NCI-H226 (cell line): ENCODE measurements at regions not wholly inside any gene's neighbourhood (a gene's known extent, or its start where the extent isn't known, plus 50 kb on each side); places are given as distances from the start of the nearest gene placed in this dataset.
A peak's percentile ranks its signal among the peaks of the same experiment; 100 is the strongest.

Source experiments
- DNase-seq: peaks from one replicate; pipeline ENCODE4 v3.0.0-alpha.2; 2015

DNA sequence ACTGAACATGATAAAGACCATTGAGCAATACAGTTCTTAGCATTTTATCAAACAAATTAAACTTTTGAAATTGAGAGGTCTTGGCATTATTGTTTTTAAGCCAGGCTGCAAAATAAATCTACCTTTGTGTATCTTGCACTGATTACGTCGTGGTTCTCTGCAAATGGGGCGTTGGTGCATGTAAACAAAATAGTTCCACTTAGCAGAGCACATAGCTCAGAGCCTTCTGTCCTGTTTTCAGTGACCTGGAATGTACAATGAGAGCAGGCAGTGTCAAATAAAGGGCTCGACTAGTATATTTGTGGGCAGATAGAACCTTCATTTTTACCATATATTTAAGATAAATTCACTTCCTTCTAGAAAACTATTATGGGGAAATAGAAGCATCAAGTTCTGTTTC, 333.9 kb upstream of the SMIM30 start:
- no peak for DNase-seq

DNA sequence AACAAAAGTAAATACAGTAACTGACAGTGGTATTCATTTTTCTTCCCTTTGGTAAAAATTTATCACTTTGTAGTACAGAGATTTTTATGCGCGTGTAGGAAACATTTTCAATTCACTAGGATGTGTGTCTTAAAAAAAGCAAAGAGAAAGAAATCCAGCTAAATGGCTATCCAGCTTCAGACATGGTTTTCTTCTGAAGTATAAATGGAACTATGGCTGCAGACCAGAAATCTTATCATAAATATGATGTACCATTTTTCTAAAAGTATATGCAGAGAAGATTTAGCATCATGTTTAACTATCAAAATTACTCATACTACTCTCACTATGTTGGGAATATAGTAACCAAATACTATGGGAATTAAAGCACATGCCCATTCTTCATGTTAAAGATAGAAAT, 328.4 kb upstream of the SMIM30 start:
- no peak for DNase-seq

DNA sequence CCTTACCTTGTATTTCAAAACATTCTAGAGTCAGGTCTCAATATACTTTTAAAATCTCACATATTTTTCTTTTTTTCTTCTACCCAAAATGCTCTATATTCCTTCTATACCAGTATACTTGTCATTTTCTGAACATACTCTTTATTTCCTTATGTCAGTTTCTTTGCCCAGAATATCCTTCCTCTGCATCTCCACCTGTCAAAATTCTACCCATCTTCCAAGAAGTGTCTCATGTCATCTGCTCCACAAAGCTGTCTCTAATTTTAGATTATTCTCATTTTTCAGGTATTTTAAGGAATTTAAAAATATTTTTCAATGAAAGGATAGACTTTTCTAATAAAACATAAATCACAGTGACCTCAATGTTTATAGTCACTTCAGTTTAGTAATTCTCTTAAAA, 328.0 kb upstream of the SMIM30 start:
- no peak for DNase-seq

DNA sequence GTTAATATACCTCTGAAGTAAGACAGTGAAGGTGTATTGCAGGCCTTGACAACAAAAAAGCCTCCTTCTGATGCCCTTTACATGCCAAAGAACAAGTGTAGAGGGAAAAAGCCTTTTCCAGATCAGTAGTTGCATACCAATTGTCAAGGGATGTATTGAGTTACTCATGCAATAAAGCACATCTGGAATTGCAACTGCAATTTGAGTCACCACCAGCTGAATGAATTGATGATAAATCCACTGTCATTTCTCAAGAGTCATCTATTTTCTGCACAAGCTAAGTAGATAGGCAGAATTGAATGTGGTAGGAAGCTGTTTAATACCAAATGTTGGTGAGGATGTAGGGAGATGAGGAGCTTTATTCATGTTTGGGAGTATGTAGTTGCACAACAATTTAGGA, 325.9 kb upstream of the SMIM30 start:
- DNase-seq = no peak

DNA sequence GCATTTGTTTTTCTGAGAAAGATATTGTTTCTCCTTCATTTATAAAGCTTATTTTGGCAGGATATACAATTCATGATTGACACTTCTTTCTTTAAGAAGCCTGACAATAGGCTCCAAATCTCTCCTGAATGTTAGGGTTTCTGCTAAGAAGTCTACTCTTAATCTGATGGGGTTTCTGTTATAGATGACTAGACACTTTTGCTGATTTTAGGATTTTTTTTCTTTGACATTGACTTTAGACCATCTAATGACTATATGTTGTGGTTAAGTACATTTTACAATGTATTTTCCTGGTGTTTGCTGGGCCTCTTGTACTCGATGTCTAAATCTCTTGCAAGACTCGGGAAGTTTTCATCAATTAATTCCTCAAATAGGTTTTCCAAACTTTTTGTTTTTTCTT, 321.8 kb upstream of the SMIM30 start:
- no peak for DNase-seq

DNA sequence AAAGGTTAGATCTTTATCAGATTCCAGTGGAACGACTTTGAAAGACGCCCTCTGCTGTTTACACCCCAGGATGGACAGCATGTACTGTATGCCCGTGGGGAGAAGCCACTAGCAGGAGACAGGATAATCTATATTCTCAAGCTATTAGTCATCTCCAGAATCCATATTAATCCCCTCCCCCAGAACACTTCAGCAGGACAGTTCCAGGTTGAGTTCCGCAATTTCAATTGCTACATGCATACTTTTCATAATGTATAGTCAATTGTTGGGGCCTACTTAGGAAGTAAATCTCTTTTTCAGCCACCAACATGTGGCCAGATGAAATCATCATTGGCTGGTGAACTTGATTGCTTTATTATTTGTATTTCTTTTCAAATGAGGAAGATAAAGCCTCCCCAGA, 313.1 kb upstream of the SMIM30 start:
- no peak for DNase-seq

DNA sequence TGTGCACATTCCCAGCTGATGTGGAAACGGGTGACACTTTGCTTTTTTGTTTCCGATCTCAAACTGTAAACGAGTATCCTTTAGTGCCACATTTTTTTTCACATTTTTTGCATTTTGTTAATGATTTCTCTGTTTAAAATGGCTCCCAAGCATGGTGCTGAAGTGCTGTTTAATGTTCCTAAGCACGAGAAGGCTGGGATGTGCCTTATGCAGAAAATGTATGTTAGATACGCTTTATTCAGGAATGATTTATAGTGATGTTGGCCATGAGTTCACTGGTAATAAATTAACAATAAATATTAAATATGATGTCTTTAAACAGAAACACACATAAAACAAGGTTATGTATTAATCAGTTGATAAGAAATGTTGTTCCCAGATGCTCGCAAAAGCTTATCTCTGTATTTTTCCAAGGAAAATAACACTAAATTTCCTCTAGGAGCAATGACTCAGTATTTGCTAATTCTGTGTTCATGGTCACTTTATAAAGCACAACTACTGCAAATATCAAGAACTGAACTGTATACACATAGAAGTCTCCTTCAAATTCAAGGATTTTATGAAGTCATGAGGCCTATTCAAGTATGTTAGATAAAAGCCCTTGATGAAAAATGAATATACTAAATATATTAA, 305.9 kb upstream of the SMIM30 start:
- no peak for DNase-seq

DNA sequence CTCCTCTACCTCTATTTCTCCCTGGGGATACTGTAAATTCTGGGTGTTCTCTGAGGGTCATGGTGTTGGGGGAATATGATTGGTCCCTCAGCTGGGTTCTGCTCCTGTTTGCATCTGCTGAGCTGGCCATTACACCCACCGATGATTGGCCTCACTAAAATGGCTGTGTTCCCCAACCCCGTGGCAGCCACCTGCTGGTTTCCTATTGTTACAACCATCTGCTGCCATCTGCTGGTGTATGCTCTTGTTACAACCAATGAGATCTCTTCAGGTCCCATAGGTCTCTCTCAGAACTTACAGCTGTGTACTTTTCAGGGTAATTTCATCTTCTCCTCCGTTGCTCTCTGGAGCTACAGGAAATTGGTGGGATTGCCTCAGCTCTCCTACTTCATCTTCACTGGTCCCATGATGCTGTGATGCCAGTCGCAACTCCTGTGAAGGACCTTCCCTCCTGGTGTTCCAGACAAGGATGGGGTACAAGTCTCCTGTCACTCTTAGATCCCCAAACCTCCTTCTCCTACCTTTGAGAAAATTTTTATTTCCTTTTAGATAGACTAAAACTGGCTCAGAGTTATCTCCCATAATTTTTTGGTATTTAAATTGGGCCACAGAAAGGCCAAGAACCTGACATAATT, 303.5 kb upstream of the SMIM30 start:
- DNase-seq = peak; percentile 52

DNA sequence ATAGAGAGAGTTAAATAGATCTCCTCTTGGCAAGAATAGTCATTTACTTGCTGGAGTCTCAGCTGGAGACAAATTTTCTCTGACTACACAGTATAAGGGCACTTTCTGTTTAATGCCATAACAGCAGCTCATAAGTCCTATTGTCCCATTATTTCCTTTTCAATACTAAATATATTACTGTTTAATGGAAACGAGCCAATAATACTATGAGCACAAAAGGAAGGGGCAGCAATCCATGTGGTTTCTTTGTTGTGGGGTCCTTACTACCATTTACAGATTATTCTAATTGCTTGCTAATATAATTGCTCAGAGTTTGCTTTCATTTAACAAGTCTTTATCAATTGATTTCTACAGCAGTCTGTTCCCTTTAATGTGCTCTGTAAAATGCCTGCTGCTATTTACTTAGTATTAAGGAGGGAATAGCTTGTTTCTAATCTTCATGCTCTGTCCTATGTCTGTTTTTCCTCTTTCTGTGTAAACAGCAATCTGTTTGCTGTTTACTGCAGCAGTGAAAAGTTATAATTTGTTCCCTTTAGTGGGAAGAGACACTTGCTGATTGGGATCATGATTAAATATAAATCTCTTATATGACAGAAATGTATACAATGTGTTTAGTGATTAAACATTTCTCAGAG, 296.2 kb upstream of the SMIM30 start:
- DNase-seq = no peak

DNA sequence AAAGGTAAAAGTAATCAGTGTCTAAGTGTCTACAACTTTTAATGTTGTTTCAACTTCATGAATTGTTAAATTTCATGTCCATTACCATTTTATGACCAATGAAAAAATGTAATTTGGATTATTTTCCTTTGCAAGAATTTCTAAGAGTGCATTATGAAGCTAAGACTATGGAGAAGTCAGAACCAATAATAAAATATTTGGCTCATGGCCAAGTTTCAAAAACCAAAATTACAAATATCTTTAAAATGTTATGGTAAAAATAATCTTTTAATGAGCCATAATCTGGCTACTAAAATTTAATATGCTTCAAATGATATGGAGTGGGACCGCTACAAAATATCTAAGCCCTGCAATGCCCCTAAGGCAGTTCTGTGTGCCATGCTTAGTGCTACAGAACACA, 294.1 kb upstream of the SMIM30 start:
- no peak for DNase-seq

DNA sequence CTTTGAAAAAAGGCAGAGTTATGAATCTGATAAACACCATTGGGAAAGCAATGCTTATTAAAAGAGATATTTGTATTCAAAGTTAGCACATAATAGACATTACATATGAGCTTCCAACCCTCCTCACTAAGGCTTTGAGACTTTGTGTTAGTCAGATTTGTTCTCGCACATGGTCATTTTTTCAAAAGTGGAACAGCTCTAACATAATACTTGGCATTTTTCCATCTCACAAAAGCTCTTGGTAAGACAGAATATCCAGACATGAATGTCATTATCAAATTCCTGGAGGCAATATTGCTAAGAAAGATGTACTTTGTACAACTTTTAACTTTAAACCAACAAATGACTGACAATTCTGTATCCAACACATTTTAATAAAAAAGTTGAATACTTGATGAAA, 292.4 kb upstream of the SMIM30 start:
- DNase-seq = no peak

DNA sequence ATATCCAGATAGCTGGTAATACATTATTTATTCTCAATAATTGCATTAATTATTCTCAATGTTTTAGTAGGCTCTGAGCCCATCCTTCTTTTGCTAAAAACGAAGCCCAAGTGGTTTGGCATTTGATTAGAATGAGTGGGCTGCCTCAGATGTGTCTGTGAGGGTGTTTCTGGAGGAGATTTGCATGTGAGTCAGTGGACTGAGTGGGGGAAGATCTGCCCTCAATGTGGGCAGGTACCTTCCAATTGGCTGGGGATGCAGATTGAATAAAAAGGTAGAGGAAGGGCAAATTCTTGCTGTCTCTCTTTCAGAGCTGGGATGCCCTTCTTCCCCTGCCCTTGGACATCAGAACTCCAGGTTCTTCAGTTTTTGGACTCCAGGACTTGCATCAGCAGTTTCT, 290.6 kb upstream of the SMIM30 start:
- no peak for DNase-seq

DNA sequence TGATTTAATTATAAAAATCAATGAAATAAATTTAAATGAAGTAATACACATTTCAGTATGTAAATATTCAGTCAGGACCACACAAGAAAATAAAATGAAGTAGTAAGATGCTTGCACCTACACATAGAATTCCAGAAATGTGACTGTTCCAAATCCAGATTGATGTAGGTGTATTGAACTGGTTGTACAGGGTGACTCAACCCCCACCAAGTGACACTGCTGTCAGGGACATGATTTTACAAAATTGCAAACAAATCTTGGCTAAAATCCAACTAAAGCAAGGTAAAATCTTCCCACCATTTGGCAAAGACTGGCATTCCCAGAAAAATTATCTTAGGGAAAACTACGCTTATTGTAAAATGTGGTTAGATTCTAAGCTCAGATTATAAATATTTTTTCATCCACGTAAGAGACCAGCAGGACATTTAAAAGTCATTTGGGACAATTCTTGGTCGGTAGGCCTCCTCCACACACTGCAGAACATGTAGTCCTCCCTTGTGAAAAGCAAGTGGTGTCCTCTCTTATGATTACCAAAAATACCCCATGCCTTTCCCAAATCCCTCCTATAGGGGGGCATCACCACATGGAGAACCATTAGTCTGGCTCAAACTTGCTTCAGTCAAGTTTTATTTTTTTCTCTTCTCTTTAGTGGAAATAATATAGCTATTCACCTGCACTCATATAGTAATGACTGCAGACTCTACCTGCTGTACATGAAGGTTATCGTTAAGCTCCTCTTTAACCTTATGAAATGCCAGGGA, 287.1 kb upstream of the SMIM30 start:
- DNase-seq = no peak

DNA sequence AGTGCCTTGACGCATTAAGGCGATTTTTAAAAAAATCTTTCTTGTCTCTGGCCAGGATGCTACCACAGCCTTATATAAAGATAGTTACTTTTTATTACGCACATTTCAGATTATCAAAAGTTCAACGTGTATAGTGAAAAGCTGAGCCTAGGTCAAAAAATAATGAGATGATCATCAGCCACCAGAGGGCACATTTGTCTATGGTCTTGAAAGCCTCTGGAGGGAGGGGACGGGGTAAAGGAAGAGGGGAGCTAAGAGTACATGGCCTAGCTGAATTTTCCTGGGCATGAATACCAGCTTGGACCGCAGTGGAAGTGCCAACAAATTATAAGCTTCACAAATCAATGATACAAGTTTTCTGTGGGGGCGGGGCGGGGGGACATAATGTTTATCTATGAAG, 285.9 kb upstream of the SMIM30 start:
- no peak for DNase-seq

DNA sequence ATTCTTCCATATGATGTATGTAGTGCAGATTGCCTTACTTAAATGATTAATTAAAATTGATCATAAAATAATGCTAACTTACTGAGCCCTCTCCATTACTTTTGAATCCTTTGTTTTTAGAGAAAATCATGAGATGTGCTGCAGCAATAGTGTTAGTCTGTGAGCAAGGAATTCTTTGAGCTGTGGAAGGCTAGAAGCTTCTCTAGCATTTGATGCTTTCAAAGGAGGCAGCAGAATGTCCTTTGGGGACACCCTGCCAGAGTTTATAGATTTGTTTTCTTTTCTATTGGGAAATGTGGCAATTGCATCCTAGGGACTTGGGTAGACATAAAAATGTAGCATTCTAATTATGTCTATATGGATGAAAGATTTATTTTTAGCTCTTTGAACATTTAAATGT, 284.1 kb upstream of the SMIM30 start:
- no peak for DNase-seq

DNA sequence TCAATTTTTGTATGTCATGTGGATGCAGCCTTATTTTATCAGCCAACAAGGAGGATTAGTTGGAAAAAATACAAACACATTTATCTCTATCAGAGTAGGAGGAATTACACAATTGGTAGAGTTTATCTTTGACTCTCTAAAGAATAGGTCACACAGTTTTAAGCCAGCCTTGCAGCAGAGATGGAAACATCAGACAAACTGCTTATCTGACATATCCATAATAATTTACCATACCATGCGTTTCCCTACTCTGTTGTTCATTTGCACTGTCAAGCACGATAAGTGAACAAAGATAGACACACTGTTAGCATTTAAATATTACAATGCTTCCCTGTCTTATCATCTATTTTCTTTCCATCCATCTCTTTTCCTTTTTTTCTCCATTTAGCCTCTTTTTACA, 283.7 kb upstream of the SMIM30 start:
- DNase-seq = peak; percentile 7

DNA sequence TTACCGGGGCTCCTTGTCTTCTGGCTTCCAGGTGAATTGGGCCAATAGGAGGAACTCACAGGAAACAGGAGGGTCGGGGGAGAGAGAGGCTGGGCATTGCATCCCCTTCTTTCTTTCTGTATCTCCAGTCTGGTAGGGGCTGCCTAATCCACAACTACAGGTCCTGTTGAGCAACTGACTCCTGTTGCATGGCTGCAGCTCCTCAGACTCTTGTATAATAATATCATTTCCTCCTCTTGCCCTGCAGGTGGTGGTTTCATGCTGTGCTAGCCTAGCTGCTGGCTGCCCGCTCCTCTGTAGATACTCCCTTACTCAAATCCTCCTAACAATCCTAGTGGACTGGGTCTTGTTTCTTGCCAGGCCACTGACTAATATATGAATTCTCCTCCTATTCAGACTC, 276.5 kb upstream of the SMIM30 start:
- DNase-seq = no peak

DNA sequence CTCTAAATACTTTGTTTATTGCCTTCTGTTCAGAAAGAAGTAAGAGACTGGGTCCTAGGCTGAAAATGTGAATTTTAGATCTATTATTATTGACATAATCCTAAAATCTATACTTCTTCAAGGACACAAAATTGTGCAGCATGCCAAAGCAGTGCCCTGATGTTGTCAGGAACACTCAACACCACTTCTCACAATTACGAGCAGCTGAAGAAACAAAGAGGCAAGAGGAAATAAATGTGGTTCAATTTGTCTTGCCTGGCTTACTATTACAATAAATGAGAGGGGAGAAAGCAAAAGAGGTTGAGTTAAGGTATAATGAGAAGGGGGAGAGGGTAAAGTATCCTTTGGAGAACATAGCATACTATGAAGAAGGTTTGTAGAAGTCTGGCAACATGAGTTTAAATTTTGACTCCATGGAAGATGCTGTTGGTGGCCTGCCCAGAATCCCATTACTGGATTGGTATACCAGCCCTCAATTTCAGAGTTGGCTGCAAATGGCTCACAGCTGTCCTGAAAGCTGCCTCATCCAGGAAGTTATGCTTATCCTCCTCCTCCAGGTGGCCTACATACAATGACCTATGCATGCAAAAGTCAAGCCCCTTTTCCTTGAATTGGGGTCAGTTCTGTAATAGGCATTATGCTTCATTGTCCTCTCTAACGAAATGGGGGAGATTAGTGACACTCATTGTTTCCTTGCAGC, 274.6 kb upstream of the SMIM30 start:
- DNase-seq = no peak

DNA sequence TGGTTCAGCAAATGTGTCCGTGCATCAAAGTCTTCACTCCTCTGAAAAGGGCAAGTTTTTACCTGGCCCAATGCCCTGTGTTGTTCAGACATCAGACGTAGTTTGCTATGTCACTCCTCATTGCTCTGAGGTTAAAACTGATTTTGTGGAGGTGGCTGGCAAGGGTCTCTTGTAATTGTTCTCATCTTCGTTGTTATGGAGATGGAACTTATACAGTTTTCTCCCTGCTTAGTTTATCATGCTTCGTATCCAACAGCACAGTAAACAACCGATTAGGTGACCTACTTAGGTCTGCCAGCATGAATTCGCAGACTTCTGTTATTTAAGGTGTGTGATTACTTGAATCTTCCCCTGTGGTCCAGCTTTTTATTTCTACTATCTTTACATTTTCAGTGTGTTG, 274.1 kb upstream of the SMIM30 start:
- no peak for DNase-seq

DNA sequence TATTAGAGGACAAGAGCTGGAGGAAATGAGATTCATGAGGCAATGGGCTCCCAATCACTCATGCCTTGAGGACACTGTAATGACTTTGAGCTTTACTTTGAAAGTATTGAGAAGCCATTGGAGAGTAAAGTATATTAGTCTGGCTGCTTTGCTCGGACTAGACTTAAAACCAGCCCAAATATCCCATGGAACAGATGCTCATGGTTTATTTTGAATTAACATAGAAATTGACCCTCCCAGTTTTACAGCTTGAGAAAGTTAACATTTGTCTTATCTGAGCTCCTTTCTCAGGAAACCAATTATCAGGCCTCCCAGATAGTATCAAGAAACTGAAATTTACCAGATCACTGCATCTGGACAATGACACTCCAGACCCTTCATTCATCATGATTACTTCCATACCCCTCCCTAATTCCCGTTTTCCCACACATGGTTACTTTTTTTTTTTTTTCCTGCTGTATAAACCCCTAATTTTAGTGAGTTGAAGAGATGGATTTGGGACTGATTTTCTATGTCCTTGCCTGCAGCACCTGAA, 270.8 kb upstream of the SMIM30 start:
- DNase-seq = no peak

DNA sequence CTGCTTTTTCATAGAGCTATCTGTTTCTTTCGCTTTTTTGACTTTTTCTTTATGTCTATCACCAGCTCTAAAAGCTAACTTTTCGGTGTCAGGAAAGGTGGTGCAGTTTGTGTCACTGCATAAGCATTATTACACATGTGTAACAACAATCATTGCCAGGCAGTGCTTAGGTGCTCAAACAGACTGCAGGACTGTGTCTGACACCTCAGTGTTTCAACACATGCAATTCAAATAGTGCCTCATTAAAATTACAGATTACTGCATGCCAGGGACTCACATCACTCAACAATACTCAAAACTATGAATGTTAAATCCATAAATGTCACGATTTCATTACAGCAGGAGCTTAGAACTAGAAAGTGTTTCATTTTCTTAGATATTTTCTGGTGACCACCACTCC, 265.3 kb upstream of the SMIM30 start:
- DNase-seq = no peak

DNA sequence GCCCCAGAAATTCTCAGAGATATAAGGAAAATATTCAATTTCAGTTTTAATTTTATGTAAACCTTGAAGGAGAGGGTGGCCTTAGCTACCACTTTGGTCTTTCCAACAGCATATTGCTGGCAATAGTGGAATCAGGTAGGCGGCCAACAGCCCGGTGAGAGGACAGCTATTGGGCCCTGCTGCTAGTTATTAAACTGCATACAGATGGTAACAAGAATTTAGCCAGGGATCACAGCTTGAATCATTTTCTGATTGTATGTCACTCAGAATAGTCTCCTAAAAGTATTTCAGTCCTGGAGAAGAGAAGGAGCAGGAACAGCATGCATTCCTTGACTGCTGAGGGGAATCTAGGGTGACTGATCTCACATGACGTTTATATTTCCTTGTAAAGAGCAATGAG, 261.4 kb upstream of the SMIM30 start:
- no peak for DNase-seq

DNA sequence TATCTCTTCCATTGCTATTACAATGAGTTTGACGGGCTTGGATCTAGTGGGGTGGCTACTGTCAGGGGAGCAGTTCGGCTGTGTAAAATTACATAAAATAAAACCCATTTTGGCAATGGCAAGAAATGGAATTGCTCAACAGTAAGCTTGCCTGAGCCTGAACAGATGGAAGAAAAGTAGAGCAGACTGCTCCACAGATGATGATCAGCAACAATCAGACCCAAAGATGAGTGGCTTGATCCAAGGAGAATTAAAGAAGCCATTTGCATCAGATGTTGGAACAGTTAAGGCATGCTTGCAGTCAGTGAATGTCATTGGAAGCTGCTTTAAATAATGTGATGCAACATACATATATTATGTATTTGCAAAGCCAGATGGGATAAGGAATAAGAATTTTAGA, 256.6 kb upstream of the SMIM30 start:
- no peak for DNase-seq
